WI38 (cell line): ENCODE measurements at regions not wholly inside any gene's neighbourhood (a gene's known extent, or its start where the extent isn't known, plus 50 kb on each side); places are given as distances from the start of the nearest gene placed in this dataset.

Experiments used
- H3K4me3 ChIP-seq: 2 replicates; pipeline ENCODE4 v1.5.1; 2011; ENCODE audit warnings: low read depth, mild to moderate bottlenecking, control low read depth, low read length
- CTCF ChIP-seq: IDR thresholded peaks from 2 replicates; pipeline ENCODE4 v1.5.1; 2012; ENCODE audit warnings: low read depth, mild to moderate bottlenecking, control low read depth, low read length

GRCh38 chr2:16774091-16774490 is 108.5 kb upstream of the CYRIA start:
- no peak overlapping the region for H3K4me3 ChIP-seq
- TF ChIP-seq CTCF, result no peak

- no peak overlapping the region for H3K4me3 ChIP-seq
- no peak for TF ChIP-seq CTCF
These were observed 107.6 kb upstream of the CYRIA start for GRCh38 chr2:16773080-16773713.

GRCh38 chr2:16767789-16768476 is 102.3 kb upstream of the CYRIA start:
- TF ChIP-seq CTCF, result no peak
- no peak overlapping the region for H3K4me3 ChIP-seq

- no peak overlapping the region for H3K4me3 ChIP-seq
- TF ChIP-seq CTCF, result no peak
These were observed 99.7 kb upstream of the CYRIA start for GRCh38 chr2:16765356-16765755.

- TF ChIP-seq CTCF, result no peak
- no peak overlapping the region for H3K4me3 ChIP-seq
These were observed 98.9 kb upstream of the CYRIA start for GRCh38 chr2:16764487-16764886.

- TF ChIP-seq CTCF, result no peak
- no peak overlapping the region for H3K4me3 ChIP-seq
These were observed 97.9 kb upstream of the CYRIA start for GRCh38 chr2:16763493-16763899.

- no peak for TF ChIP-seq CTCF
- no peak overlapping the region for H3K4me3 ChIP-seq
These were observed 97.4 kb upstream of the CYRIA start for GRCh38 chr2:16763056-16763455.
